HG03060 (cell line): ENCODE measurements at regions not wholly inside any gene's neighbourhood (a gene's known extent, or its start where the extent isn't known, plus 50 kb on each side); places are given as distances from the start of the nearest gene placed in this dataset.

ENCODE experiments used
- ATAC-seq: cut with Tn5 transposase; IDR thresholded peaks from one replicate; pipeline ENCODE4 v1.9.1; 2021; ENCODE audit warnings: low read depth, moderate number of reproducible peaks; ENCODE audit not compliant: unreplicated experiment

- ATAC-seq: no peak
These were observed 1211.1 kb upstream of the CDH18 start for GRCh38 chr5:21199087-21199486.

GRCh38 chr5:21195145-21195544, 1207.1 kb upstream of the CDH18 start:
- ATAC-seq: no peak

GRCh38 chr5:21185536-21185935, 1197.5 kb upstream of the CDH18 start:
- no peak for ATAC-seq

- no peak for ATAC-seq
These were observed 1196.6 kb upstream of the CDH18 start for GRCh38 chr5:21184581-21184980.

GRCh38 chr5:21181609-21182125, 1193.7 kb upstream of the CDH18 start:
- no peak for ATAC-seq

GRCh38 chr5:21173526-21173925, 1185.5 kb upstream of the CDH18 start:
- ATAC-seq: no peak

GRCh38 chr5:21173036-21173435, 1185.0 kb upstream of the CDH18 start:
- ATAC-seq: no peak

- no peak for ATAC-seq
These were observed 1183.0 kb upstream of the CDH18 start for GRCh38 chr5:21171038-21171437.

GRCh38 chr5:21168557-21168956, 1180.6 kb upstream of the CDH18 start:
- ATAC-seq: no peak

GRCh38 chr5:21165344-21165743, 1177.3 kb upstream of the CDH18 start:
- ATAC-seq: no peak

- ATAC-seq: no peak
These were observed 1176.4 kb upstream of the CDH18 start for GRCh38 chr5:21164425-21164824.

GRCh38 chr5:21159510-21160059, 1171.6 kb upstream of the CDH18 start:
- ATAC-seq: no peak

GRCh38 chr5:21154526-21154925, 1166.5 kb upstream of the CDH18 start:
- ATAC-seq: no peak

GRCh38 chr5:21152611-21153010, 1164.6 kb upstream of the CDH18 start:
- no peak for ATAC-seq

- ATAC-seq: no peak
These were observed 1157.4 kb upstream of the CDH18 start for GRCh38 chr5:21145376-21145775.

GRCh38 chr5:21143686-21144085, 1155.7 kb upstream of the CDH18 start:
- ATAC-seq: no peak

GRCh38 chr5:21142791-21143190, 1154.8 kb upstream of the CDH18 start:
- ATAC-seq: no peak

GRCh38 chr5:21140987-21141386, 1153.0 kb upstream of the CDH18 start:
- ATAC-seq: no peak

- ATAC-seq: no peak
These were observed 1138.2 kb upstream of the CDH18 start for GRCh38 chr5:21126236-21126635.

GRCh38 chr5:21125238-21125983, 1137.4 kb upstream of the CDH18 start:
- ATAC-seq: no peak

GRCh38 chr5:21121213-21121612, 1133.2 kb upstream of the CDH18 start:
- ATAC-seq: no peak

GRCh38 chr5:21097661-21098060, 1109.7 kb upstream of the CDH18 start:
- no peak for ATAC-seq
